Right atrium auricular region (tissue), 2 donors: ENCODE measurements at regions not wholly inside any gene's neighbourhood (a gene's known extent, or its start where the extent isn't known, plus 50 kb on each side); places are given as distances from the start of the nearest gene placed in this dataset.

Source experiments
- DNase-seq: peaks from one replicate; pipeline ENCODE4 v3.0.0-alpha.2; 2019; ENCODE audit warnings: low spot score
- H3K27ac ChIP-seq, 2 donors: fragments of 200-600 bp; sonication (generic); 1 replicate in 1 of 2; 2 replicates in 1 of 2; pipeline ENCODE4 v1.5.1; 2016 to 2019
- H3K27me3 ChIP-seq, 2 donors: fragments of 200-600 bp; sonication (generic); one replicate each; pipeline versions ENCODE4 v1.5.1 to v1.6.0; 2017 to 2019
- H3K36me3 ChIP-seq: fragments of 200-600 bp; sonication (generic); one replicate; pipeline ENCODE4 v1.5.1; 2016
- H3K4me1 ChIP-seq, 2 donors: fragments of 200-600 bp; sonication (generic); one replicate each; pipeline versions ENCODE4 v1.5.1 to v1.6.0; 2017 to 2019
- H3K4me3 ChIP-seq, 2 donors: fragments of 200-600 bp; sonication (generic); 1 replicate in 1 of 2; 2 replicates in 1 of 2; pipeline ENCODE4 v1.5.1; 2017 to 2019; ENCODE audit warnings: mild to moderate bottlenecking in 1 of 2, moderate library complexity in 1 of 2
- H3K9me3 ChIP-seq, 2 donors: fragments of 200-600 bp; sonication (generic); one replicate each; pipeline ENCODE4 v1.5.1; 2019
- TF ChIP-seq, protein P1 (sequence below), 2 donors: fragments of 200-600 bp; sonication (generic); IDR thresholded peaks; one replicate each; pipeline ENCODE4 v1.5.1; 2019; ENCODE audit warnings: antibody characterized with exemption in 2 of 2

DNA sequence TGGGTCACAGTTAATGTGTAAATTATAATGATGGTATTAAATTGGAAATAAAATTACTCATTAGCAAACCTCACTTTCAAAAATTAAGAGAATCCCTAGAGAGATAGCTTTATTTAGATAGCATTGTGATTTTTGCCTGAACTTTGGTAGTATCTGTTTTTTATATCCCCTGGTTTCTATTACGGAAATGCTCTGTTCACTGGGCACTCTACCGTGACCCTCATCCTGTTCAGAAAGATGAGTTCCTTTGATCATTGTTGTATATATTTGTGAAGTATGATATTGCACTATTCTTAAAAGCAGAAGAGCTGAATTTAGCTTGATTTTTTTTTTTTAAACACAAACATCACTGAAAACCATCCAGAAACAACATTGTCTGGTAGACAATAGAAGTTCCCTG, 1143.8 kb upstream of the MAP3K7 start:
- Histone ChIP-seq H3K27ac (no peak overlapping the region), H3K36me3 (no peaks in the 10 kb centered on the region), H3K27me3 (no peaks in the 10 kb centered on the region), H3K4me1 (no peaks in the 10 kb centered on the region), H3K4me3 (no peak overlapping the region), H3K9me3 (no peaks in the 10 kb centered on the region)
- no peak for DNase-seq
- TF ChIP-seq, protein P1, sequence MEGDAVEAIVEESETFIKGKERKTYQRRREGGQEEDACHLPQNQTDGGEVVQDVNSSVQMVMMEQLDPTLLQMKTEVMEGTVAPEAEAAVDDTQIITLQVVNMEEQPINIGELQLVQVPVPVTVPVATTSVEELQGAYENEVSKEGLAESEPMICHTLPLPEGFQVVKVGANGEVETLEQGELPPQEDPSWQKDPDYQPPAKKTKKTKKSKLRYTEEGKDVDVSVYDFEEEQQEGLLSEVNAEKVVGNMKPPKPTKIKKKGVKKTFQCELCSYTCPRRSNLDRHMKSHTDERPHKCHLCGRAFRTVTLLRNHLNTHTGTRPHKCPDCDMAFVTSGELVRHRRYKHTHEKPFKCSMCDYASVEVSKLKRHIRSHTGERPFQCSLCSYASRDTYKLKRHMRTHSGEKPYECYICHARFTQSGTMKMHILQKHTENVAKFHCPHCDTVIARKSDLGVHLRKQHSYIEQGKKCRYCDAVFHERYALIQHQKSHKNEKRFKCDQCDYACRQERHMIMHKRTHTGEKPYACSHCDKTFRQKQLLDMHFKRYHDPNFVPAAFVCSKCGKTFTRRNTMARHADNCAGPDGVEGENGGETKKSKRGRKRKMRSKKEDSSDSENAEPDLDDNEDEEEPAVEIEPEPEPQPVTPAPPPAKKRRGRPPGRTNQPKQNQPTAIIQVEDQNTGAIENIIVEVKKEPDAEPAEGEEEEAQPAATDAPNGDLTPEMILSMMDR (IDR thresholded peaks at IDR 0.05): no peak

DNA sequence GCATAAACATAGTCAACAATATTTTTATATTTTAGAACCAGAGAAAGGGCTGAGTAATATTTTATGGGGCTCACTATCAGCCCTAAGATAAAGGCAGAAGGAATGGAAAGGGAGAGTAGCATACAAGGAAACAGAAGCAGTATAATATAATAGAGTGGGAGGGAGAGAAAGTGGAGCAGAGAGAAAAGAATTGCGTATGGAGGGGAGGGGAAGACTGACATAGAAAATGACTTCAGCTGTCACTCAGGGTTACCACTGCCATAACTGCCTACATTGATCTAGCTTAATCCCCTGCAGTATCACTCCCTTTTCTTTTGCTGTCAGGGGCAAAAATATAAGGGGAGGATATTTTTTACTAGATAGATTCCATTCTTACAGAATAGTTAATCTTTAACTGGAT, 1133.5 kb upstream of the MAP3K7 start:
- H3K36me3 ChIP-seq: no peaks in the 10 kb centered on the region
- H3K27me3 ChIP-seq: no peaks in the 10 kb centered on the region
- no peak overlapping the region for H3K27ac ChIP-seq
- H3K4me3 ChIP-seq: no peak overlapping the region
- no peaks in the 10 kb centered on the region for H3K4me1 ChIP-seq
- TF ChIP-seq, protein P1 (IDR thresholded peaks at IDR 0.05): no peak
- DNase-seq: no peak
- no peaks in the 10 kb centered on the region for H3K9me3 ChIP-seq

DNA sequence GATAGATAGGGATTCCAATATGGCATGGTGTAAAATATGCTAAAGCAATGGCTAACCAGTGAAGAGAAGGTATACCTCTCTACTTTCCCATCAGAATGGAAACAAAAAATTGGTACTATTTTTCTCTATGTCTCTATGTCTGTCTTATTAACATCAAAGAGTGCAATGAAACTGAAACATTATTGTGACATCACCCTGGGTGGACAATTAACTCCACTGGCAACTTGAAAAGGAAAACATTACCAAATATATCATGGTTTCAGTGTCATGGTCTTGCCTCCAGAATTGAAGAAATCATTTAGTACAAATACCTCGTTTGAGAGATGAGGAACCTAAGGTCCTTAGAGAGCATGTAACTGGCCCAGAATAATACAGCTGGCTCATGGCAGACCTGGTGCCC, 1132.5 kb upstream of the MAP3K7 start:
- Histone ChIP-seq H3K27me3 (no peaks in the 10 kb centered on the region), H3K27ac (no peak overlapping the region), H3K36me3 (no peaks in the 10 kb centered on the region), H3K4me1 (no peaks in the 10 kb centered on the region), H3K9me3 (no peaks in the 10 kb centered on the region), H3K4me3 (no peak overlapping the region)
- TF ChIP-seq, protein P1 (IDR thresholded peaks at IDR 0.05): no peak
- no peak for DNase-seq

DNA sequence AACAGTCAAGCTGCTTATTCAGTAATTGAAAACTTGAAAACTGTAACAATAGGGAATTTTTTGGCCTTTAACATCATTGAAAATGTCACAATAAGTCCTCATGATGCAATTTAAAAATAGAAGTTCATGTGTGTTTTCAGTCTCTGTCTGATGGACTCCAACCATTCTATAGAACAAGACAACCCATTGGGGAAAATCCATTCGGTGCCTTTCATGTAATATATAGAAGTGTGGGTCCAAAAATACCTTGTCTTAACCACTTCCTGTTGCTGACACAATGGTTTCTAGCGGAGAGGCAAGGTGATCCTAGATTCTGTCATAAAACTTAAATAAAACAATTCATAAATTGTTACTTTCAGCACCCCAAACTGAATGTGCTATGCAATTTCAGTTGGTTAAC, 1131.3 kb upstream of the MAP3K7 start:
- Histone ChIP-seq H3K4me1 (no peaks in the 10 kb centered on the region), H3K27me3 (no peaks in the 10 kb centered on the region), H3K27ac (no peak overlapping the region), H3K36me3 (no peaks in the 10 kb centered on the region), H3K4me3 (no peak overlapping the region), H3K9me3 (no peaks in the 10 kb centered on the region)
- TF ChIP-seq, protein P1 (IDR thresholded peaks at IDR 0.05): no peak
- no peak for DNase-seq

DNA sequence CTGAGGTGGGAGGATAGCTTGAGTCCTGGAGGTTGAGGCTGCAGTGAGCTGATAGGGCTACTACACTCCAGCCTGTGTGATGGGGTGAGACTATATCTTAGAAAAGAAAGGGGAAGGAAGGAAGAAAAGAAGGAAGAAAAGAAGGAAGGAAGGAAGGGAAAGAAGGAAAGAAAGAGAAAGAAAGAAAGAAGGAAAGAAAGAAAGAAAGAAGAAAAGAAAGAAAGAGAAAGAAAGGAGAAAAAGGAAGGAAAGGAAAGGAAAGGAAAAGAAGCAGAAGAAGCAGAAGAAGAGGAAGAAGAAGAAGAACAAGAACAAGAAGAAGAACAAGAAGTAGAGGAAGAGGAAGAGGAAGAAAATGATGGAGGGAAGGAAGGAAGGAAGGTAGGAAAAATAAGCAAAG, 1130.2 kb upstream of the MAP3K7 start:
- no peaks in the 10 kb centered on the region for H3K4me1 ChIP-seq
- no peaks in the 10 kb centered on the region for H3K9me3 ChIP-seq
- TF ChIP-seq, protein P1 (IDR thresholded peaks at IDR 0.05): no peak
- H3K4me3 ChIP-seq: no peak overlapping the region
- no peaks in the 10 kb centered on the region for H3K27me3 ChIP-seq
- no peaks in the 10 kb centered on the region for H3K36me3 ChIP-seq
- no peak for DNase-seq
- H3K27ac ChIP-seq: no peak overlapping the region

DNA sequence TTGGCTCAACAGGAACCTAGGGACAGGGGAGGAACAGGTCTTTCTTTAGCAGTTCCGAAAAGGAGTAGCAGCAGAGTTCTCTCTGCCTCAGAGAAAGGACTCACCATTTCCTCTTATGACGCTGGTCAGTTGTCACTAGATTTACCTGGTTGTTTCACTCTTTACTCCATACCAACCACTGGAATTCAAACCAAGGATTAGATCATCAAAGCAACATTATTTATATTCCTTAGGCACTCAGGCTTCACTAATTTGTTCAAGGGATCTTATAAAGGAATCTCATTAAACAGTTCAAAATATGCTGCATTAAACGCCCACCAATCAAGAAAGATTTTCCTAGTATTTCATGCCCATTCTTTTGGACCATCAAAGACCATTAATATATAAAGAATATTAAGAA, 1129.5 kb upstream of the MAP3K7 start:
- Histone ChIP-seq H3K4me1 (no peaks in the 10 kb centered on the region), H3K4me3 (no peak overlapping the region), H3K36me3 (no peaks in the 10 kb centered on the region), H3K27ac (no peak overlapping the region), H3K27me3 (no peaks in the 10 kb centered on the region), H3K9me3 (no peaks in the 10 kb centered on the region)
- DNase-seq: no peak
- TF ChIP-seq, protein P1 (IDR thresholded peaks at IDR 0.05): no peak
